Activated CD8-positive, alpha-beta T cell treated with anti-CD3 and anti-CD28 coated beads for 36 hours (primary cell): ENCODE measurements at regions not wholly inside any gene's neighbourhood (a gene's known extent, or its start where the extent isn't known, plus 50 kb on each side); places are given as distances from the start of the nearest gene placed in this dataset.

Source experiments
- ATAC-seq: fragments of 200-7000 bp; cut with Tn5 transposase; one replicate; pipeline ENCODE4 v1.10.0; 2021; ENCODE audit warnings: mild to moderate bottlenecking, moderate library complexity
- CTCF ChIA-PET: fragments of 350-600 bp; sonication (Branson Sonifier 250); formaldehyde crosslinking; loops from one replicate; lab custom pipeline; 2021; ENCODE audit warnings: antibody characterized with exemption; lab: Charles Lee
- POLR2A ChIA-PET: fragments of 350-600 bp; sonication (Branson Sonifier 250); formaldehyde crosslinking; loops from one replicate; lab custom pipeline; 2021; ENCODE audit warnings: antibody characterized with exemption; lab: Charles Lee
- DNase-seq: peaks from one replicate; pipeline ENCODE4 v3.0.0-alpha.2; 2020
- H3K27ac Mint-ChIP-seq: one replicate; pipeline ENCODE4 v1.8.0; 2021; ENCODE audit warnings: mild to moderate bottlenecking, mixed read lengths
- H3K27me3 Mint-ChIP-seq: one replicate; pipeline ENCODE4 v1.8.0; 2021; ENCODE audit warnings: mixed read lengths
- H3K36me3 Mint-ChIP-seq: one replicate; pipeline ENCODE4 v1.8.0; 2021; ENCODE audit warnings: low read depth, mixed read lengths
- H3K4me1 Mint-ChIP-seq: one replicate; pipeline ENCODE4 v1.8.0; 2021; ENCODE audit warnings: low read depth, mixed read lengths
- H3K4me3 Mint-ChIP-seq: one replicate; pipeline ENCODE4 v1.8.0; 2021; ENCODE audit warnings: mild to moderate bottlenecking, moderate library complexity, mixed read lengths
- H3K9me3 Mint-ChIP-seq: one replicate; pipeline ENCODE4 v1.8.0; 2021; ENCODE audit warnings: mixed read lengths
- intact Hi-C: fragments of 100-400 bp; cut with micrococcal nuclease; formaldehyde crosslinking; loops from one replicate; pipeline ENCODE4 v1.10.0; 2022
- TF ChIP-seq, protein P1 (sequence below): fragments of 200-600 bp; IDR thresholded peaks from one replicate; pipeline ENCODE4 v1.8.0; 2022; ENCODE audit warnings: antibody characterized with exemption, mild to moderate bottlenecking

GRCh38 chr10:28733245-28733644 lies 55.9 kb downstream of the BAMBI start:
- POLR2A ChIA-PET: no interaction called here
- H3K27me3 Mint-ChIP-seq: peaks cover 4% of the 10 kb centered on the region
- H3K27ac Mint-ChIP-seq: no peak overlapping the region
- DNase-seq (no peak), ATAC-seq (no peak)
- H3K9me3 Mint-ChIP-seq: peaks cover 4% of the 10 kb centered on the region
- no peak overlapping the region for H3K4me3 Mint-ChIP-seq
- TF ChIP-seq, protein P1, sequence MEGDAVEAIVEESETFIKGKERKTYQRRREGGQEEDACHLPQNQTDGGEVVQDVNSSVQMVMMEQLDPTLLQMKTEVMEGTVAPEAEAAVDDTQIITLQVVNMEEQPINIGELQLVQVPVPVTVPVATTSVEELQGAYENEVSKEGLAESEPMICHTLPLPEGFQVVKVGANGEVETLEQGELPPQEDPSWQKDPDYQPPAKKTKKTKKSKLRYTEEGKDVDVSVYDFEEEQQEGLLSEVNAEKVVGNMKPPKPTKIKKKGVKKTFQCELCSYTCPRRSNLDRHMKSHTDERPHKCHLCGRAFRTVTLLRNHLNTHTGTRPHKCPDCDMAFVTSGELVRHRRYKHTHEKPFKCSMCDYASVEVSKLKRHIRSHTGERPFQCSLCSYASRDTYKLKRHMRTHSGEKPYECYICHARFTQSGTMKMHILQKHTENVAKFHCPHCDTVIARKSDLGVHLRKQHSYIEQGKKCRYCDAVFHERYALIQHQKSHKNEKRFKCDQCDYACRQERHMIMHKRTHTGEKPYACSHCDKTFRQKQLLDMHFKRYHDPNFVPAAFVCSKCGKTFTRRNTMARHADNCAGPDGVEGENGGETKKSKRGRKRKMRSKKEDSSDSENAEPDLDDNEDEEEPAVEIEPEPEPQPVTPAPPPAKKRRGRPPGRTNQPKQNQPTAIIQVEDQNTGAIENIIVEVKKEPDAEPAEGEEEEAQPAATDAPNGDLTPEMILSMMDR: no peak
- intact Hi-C loops: no loop called here
- no peaks in the 10 kb centered on the region for H3K4me1 Mint-ChIP-seq
- H3K36me3 Mint-ChIP-seq: no peaks in the 10 kb centered on the region
- CTCF ChIA-PET: no interaction called here

GRCh38 chr10:28733647-28734046 lies 56.3 kb downstream of the BAMBI start:
- Mint-ChIP-seq H3K27ac (no peak overlapping the region), H3K4me3 (no peak overlapping the region), H3K36me3 (no peaks in the 10 kb centered on the region), H3K4me1 (no peaks in the 10 kb centered on the region), H3K27me3 (peaks cover 8% of the 10 kb centered on the region), H3K9me3 (peaks cover 4% of the 10 kb centered on the region)
- intact Hi-C loops: no loop called here
- ChIA-PET CTCF (interaction anchor here (0.6 kb wide), 1 partner anchor 987 kb away, joined by 4 read pairs; no protein-coding TSS in a partner anchor), POLR2A (interaction anchor here (0.5 kb wide), 1 partner anchor 69 kb away, joined by 5 read pairs; no protein-coding TSS in a partner anchor)
- TF ChIP-seq, protein P1: no peak
- ATAC-seq (no peak), DNase-seq (no peak)

- POLR2A ChIA-PET: no interaction called here
- DNase-seq: no peak
- Mint-ChIP-seq H3K4me1 (no peaks in the 10 kb centered on the region), H3K4me3 (no peak overlapping the region), H3K36me3 (no peaks in the 10 kb centered on the region), H3K27me3 (peaks cover 12% of the 10 kb centered on the region), H3K9me3 (peaks cover 4% of the 10 kb centered on the region), H3K27ac (no peak overlapping the region)
- TF ChIP-seq, protein P1: no peak
- CTCF ChIA-PET: no interaction called here
- ATAC-seq: no peak
- intact Hi-C loops: no loop called here
These were observed 57.8 kb downstream of the BAMBI start for GRCh38 chr10:28734938-28735759.

- TF ChIP-seq, protein P1: no peak
- Mint-ChIP-seq H3K36me3 (no peaks in the 10 kb centered on the region), H3K9me3 (peaks cover 4% of the 10 kb centered on the region), H3K4me3 (no peak overlapping the region), H3K27ac (no peak overlapping the region), H3K4me1 (no peaks in the 10 kb centered on the region), H3K27me3 (peaks cover 19% of the 10 kb centered on the region)
- ATAC-seq: no peak
- ChIA-PET POLR2A (interaction anchor here (0.6 kb wide), 1 partner anchor 419 kb away, joined by 3 read pairs; no protein-coding TSS in a partner anchor), CTCF (interaction anchor here (0.9 to 1.0 kb wide), 3 partner anchors 11 to 73 kb away, joined by 3 read pairs; no protein-coding TSS in a partner anchor)
- DNase-seq: no peak
- intact Hi-C loops: no loop called here
These were observed 59.8 kb downstream of the BAMBI start for GRCh38 chr10:28737096-28737495.

GRCh38 chr10:28738200-28738599 lies 60.9 kb downstream of the BAMBI start:
- Mint-ChIP-seq H3K4me3 (no peak overlapping the region), H3K27me3 (peaks cover 19% of the 10 kb centered on the region), H3K27ac (no peak overlapping the region), H3K36me3 (no peaks in the 10 kb centered on the region), H3K9me3 (peaks cover 4% of the 10 kb centered on the region), H3K4me1 (no peaks in the 10 kb centered on the region)
- ATAC-seq (no peak), DNase-seq (peak; percentile 19)
- intact Hi-C loops: no loop called here
- TF ChIP-seq, protein P1: peak; percentile 18
- POLR2A ChIA-PET: no interaction called here
- CTCF ChIA-PET: interaction anchor here (0.9 to 1.0 kb wide), 2 partner anchors 10 to 58 kb away, joined by 3 read pairs; no protein-coding TSS in a partner anchor
